ENCODE measurements at regions not wholly inside any gene's neighbourhood (a gene's known extent, or its start where the extent isn't known, plus 50 kb on each side); places are given as distances from the start of the nearest gene placed in this dataset.

GRCh38 chr12:85405262-85405661 lies 125.2 kb downstream of the ALX1 start:
- TF ChIP-seq BHLHE40 (IDR thresholded peaks at IDR 0.05; ENCODE audit: borderline replicate concordance) (no peak), SUZ12 (IDR thresholded peaks at IDR 0.05) (no peak), TARDBP (IDR thresholded peaks at IDR 0.05) (no peak), SP1 (IDR thresholded peaks at IDR 0.05) (no peak), FOXM1 (IDR thresholded peaks at IDR 0.05; ENCODE audit: borderline replicate concordance) (no peak), ELF4 (IDR thresholded peaks at IDR 0.05) (no peak), NFRKB (IDR thresholded peaks at IDR 0.05) (no peak)
